HG03439 (cell line): ENCODE measurements at regions not wholly inside any gene's neighbourhood (a gene's known extent, or its start where the extent isn't known, plus 50 kb on each side); places are given as distances from the start of the nearest gene placed in this dataset.

Source experiments
- ATAC-seq: cut with Tn5 transposase; IDR thresholded peaks from one replicate; pipeline ENCODE4 v1.9.1; 2021; ENCODE audit warnings: mild to moderate bottlenecking, moderate library complexity; ENCODE audit not compliant: unreplicated experiment

DNA sequence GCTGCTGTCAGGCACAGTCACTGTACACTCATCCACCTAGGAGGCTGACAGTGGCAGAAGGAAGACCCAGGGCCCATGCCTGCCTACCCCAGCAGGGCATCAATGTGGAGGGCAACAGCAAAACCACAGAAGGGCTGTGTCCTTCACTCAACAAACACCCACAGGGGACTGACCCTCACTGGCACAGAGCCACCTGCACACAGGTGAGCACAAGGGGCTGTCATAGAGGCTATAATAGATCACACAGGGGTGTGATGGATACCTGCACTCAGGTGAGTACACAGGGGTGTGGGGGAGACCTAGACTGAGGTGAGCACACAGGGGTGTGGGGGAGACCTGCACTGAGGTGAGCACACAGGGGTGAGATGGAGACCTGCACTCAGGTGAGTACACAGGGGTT, 132.8 kb upstream of the TCERG1L start:
- no peak for ATAC-seq

GRCh38 chr10:131444862-131445461, 133.4 kb upstream of the TCERG1L start:
- ATAC-seq, result no peak

DNA sequence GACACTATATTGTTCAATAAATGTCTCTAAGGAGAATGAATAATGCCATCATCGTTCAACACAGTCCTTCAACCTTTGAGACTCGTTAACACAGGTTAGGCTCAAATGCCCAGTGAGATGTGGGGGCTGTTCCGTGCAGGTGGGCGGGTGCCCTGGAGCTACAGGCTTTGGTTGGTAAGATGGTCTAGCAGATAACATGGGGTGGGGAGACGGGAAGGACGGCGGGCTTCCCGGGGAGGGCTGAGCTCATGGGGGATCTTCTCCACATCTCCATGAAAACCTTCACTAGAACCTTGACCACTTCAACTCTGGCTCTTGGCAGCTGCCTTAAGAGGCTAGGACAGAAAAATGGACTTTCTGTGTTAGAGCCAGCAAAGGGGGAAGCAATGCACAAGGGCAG, 134.1 kb upstream of the TCERG1L start:
- no peak for ATAC-seq

DNA sequence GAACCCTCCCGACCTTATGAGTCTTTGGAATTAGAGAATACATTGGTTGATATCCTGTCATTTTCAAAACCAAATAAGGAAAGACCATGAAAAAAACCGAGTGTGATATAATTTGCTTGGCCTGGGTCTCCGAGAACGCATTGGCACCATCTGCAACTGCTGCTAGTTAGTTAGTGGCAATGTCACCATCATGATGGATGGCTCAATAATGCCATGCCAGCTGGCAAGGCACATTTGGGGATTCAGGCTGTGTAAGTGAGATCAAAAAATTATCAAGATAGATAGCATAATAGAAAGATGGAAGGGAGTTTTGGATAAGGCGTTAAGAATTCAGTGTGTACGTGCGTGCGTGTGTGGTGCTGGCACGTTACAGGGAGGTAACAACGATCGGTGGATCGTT, 134.7 kb upstream of the TCERG1L start:
- no peak for ATAC-seq

GRCh38 chr10:131448171-131448570, 136.7 kb upstream of the TCERG1L start:
- ATAC-seq, result no peak

DNA sequence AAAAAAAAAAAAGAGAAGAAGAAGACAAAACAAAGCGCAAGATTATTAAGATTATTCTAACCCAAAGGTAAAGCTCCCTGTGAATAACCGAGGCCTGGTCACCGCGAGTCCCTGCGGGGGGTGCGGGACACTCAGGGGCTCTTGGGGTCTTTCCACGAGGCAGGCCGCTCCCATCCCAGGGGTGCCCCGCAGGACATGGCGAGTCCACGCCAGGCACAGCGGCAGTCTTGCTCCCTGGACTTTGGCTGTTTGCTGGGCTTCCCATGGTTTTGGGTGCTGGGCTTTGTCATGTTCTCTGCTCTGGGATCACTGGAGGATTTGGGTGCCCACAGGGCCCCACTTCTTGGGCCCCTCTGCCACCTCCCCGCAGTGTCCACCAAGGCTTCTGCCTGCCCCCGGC, 137.4 kb upstream of the TCERG1L start:
- no peak for ATAC-seq

DNA sequence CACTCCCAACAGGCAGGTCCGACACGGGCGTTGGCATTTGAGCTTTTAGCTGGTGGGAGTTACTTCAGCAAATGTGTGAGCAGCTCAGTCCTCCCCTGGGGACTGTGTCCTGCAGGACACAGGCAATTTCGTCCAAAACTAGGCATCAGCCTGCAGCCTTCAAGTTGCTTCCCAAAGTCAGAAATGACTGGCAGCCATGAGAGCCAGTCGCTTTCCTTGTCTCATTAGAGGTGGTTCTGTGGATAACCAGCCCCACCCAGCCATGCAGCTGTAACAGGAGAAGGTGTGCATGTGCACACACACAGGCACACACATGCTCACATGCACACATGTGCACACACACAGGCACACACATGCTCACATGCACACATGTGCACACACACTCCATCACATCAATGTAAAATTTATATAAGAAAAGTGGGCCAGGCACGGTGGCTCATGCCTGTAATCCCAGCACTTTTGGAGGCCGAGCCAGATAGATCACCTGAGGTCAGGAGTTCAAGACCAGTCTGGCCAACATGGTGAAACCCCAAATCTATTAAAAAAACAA, 138.8 kb upstream of the TCERG1L start:
- ATAC-seq, result no peak

- ATAC-seq, result no peak
These were observed 140.0 kb upstream of the TCERG1L start for GRCh38 chr10:131451407-131452015.

DNA sequence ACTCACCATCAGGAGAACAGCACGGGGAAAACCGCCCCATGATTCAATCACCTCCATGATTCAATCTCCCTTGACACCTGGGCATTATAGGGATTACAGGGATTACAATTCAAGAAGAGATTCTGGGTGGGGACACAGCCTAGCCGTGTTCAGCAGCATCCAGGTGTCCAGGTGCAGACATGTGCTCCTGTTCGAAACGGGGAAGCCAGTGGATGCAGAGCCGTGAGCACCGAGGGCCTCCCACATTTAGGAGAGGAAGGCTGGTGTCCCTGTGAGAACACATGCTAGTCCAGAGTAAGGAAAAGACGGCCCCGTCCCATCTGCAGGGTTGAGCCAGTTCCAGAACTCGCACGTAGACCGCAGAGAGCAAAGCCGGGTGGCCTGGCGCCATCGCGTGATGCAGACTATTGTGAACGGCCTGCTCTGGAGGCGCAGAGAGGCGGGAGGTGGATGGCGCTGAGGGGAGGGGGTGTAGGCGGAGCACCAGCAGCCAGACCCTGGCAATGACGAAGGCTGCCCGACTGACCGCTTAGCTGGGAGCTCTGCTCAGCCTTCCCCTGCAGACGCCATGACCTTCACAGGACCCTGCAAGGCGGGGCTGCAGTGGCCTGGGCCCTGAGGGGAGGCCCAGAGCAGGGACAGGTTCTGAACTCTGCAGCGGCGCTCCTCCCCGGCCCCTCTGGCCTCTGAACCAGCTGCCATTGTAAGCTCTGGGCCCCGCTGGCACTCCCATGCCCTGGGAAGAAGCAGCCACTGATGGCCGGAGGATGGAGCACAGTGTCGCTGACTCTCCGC, 141.6 kb upstream of the TCERG1L start:
- ATAC-seq, result no peak

GRCh38 chr10:131453721-131454634, 142.5 kb upstream of the TCERG1L start:
- no peak for ATAC-seq

- no peak for ATAC-seq
These were observed 144.9 kb upstream of the TCERG1L start for GRCh38 chr10:131456411-131456810.

DNA sequence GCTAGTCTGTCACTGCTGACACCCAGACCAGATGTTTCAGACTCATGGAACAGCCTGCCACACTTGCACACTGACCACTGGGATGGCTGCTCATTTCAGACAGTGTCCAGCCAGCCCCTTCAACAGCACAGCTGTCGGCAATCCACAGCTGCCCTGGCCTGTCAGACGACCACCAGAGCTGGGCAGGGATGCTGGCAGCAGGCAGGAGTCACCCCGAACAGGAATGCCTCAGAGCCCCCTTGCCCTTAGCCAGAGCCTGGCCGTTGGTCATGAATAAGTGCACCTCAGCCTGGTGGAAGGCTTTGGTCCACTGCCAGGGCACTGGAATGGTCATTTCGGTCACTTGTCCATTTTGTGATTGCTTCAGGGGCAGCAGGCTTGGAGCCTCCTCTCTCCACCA, 149.6 kb upstream of the TCERG1L start:
- ATAC-seq, result no peak

DNA sequence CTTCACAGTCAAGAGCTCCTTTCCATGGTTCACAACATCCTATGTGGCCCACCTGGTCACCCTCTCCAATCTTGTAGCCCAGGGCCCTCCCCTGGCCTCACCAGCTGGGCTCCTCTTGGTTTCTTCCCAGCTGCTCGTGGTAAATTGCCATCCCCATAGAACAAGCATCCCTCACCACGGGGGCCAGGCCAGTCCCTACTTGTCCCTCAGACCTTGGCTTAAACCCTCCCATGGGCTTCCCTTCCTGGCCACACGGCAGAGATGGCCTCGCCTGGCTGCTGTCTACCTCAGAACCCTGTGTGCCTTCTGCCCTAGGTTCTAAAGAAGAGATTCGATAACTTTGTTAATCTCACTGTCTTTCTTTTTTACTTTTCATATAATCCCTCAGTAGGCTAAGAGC, 153.3 kb upstream of the TCERG1L start:
- no peak for ATAC-seq

DNA sequence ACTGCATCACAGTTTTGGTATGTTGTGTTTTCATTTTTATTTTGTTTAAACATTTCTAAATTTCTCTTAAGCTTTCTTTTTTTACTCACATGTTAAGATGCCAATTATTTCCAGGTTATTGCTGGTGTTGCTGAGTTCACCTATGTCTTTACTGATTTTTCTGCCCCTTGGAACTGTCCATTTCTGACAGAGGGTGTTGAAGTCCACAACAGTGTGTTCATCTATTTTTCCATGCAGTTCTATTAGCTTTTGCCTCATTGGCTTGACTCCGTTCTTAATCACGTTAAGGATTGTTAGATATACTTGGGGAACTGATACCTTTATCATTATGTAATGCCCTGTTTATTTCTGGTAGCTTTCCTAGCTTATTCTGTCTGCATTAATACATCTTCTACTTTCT, 158.0 kb upstream of the TCERG1L start:
- no peak for ATAC-seq

- no peak for ATAC-seq
These were observed 162.1 kb upstream of the TCERG1L start for GRCh38 chr10:131473645-131474044.

- ATAC-seq, result no peak
These were observed 162.9 kb upstream of the TCERG1L start for GRCh38 chr10:131474416-131474815.

DNA sequence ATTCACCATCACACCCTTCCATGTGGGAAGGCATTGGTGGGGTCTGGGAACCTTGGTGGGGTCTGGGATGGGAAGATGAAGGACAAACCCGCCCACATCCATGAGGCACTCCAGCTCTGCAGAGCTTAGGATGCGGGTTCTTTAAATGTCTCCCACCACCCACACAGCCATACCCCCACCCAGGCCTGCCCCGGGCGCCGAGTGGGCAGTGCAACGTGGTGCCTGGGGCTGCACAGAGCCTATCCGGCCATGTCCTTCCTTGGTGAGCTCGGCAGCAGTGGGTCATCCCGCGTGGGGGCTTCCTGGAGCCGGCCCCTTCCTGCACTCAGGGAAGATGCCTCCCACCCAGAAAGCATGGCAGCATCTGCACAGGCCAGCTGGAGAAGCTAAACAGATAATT, 163.5 kb upstream of the TCERG1L start:
- ATAC-seq, result no peak

DNA sequence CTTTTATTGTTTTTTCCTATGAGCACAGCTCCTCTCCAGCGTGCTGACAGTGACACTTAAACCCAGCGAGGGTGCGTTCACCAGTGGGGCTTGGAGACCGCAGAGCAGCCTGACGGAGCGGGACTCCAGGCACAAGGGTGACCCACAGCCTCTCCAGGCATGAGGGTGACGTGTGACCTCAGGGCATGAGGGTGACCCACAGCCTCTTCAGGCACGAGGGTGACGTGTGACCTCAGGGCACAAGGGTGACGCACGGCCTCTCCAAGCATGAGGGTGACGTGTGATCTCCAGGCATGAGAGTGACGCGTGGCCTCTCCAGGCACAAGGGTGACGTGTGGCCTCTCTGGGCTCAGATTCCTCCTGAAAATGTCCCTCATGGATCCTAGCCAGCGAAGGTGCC, 164.3 kb upstream of the TCERG1L start:
- ATAC-seq, result no peak

DNA sequence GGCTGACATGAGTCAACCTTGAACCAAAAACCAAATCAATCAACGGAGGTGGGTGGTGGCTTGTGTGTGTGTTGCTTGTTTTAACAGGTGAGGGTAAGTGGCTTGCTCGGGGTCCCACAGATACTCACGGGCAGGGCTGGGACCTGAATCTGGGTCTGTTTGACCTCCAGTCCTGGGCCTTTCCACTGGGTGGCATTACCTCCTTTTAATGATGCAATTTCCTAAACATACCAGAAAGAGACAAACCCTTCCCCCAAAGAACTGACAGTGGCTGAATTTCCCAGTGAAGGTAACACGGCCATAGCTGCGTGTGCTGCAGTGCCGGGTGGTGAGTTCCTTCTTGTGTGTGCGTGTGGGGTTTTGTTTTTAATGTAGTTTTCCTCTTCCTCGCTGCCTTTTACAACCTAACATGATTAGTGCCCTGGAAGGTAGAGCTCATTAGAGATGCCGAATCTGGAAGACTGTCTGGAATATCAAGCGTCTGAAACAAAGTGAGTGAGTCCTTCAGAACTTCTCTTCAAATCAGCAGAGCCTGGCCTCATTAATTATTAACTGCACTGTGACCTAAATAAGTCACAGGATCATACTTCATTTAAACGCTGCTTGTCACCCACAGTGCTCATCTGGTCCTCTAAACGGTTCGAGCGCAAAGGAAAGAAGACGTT, 166.1 kb upstream of the TCERG1L start:
- no peak for ATAC-seq

DNA sequence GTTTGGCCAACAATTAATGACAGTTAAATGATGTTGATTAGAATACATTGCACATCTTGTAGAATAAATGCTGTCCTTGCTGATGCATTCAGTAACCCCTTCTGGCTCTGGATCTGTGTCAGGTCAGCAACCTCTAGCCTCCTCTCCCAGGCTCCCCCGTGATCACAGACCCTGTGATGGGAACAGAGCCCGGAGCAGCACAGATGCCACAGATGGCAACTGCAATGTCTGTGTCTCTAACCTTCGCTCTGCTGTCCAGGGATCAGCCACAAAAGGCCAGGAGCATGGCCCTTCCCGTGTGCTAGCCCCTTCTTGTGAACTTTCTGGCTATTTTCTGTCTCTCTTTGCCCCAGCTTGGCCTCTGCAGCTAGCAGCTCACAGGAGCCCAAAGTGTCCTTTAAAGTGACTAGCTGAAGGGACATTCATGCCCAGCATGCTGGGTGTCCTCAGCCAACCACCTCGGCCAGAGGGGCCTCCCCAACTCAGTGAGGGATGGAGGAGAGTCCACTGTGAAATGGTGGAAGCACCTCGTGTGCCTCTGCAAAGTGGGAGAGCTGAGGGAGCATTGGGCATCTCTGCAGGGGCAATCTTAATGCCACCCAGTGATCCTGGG, 167.0 kb upstream of the TCERG1L start:
- ATAC-seq, result no peak
